GM18526 (cell line): ENCODE measurements at regions not wholly inside any gene's neighbourhood (a gene's known extent, or its start where the extent isn't known, plus 50 kb on each side); places are given as distances from the start of the nearest gene placed in this dataset.

ENCODE experiments used
- POLR2A ChIP-seq: IDR thresholded peaks from 3 replicates; pipeline ENCODE4 v1.6.1; 2011; ENCODE audit not compliant: insufficient read length; ENCODE audit errors: extremely low read depth

DNA sequence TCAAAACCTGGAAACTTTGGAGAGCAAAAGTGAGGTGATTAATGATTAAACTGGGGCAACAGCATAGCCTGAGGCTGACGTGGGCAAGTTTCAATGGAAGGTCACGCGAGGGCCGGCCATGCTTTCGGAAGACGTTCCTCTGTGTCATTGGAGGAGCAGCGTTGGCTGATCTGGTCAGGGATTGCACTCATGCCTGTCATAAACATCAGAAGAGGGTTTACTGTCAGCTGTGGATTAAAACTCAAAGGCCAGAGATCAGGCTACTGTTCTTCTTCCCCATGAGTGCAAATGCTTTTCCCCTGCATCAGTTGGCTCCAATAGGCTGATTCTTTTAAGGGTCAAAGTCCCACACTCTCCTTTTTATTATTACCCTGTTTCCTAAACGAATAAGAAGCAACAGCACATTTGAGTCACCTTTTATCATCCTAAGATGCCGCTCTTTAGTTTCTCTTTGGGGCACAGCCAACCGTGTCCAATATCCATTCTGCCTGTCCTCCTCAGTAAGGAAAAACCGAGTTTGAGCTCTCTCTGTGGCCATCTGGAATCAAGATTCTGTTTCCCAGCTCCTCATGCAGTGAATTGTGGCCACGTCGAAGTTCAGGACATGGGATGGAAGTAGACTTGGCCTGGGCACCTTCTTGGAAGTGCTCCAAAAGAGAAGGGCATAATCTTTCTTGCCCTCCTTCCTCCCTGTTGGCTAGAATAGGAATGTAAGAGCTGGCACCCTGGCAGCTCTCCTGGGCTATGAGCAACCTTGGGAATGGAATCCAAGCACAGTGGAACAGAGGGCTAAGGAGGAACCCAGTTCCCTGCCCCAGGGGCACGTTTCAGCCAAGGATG is 62.5 kb upstream of the INSIG1 start:
- TF ChIP-seq POLR2A, result no peak

DNA sequence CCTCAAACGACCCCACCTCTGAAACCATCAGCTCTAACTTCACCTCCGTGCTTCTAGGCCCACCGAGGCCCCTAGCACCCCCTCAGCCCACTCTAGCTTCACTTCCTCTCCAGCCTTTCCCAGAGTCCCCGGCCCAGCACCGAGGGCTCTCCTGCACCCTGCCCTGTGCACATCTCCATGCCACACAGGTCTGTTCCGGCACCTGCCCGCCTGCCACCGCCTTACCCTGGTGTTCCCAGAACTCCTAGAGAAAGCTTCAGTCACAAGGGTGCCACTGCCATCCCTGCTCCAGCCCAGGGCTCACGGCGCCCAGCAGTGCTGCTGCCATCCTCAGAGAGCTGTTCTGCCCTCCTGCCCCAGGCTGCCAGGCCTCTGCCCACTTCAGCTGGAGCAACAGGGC is 61.3 kb upstream of the INSIG1 start:
- no peak for TF ChIP-seq POLR2A

GRCh38 chr7:155237297-155237696 is 60.4 kb upstream of the INSIG1 start:
- no peak for TF ChIP-seq POLR2A

DNA sequence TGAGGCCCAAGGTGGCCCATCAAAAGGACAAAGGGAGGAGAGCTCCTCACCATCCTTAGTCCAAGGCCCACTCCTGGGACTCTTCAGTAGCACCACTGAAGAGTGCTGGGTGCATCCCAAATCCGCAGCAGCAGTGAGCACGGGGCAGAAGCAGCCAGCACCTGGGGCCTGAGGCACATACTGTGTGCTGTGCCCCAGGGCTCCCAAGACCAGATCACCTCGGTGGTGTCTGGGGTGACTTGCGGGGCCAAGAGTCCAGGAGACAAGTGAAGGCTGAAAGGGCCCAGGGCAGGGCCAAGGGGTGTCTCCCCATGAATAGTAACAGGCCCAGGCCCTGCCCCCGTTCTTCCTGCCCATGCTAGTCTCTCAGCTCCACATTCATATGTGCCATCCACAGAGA is 59.9 kb upstream of the INSIG1 start:
- no peak for TF ChIP-seq POLR2A

GRCh38 chr7:155244675-155245074 is 53.0 kb upstream of the INSIG1 start:
- TF ChIP-seq POLR2A, result no peak

DNA sequence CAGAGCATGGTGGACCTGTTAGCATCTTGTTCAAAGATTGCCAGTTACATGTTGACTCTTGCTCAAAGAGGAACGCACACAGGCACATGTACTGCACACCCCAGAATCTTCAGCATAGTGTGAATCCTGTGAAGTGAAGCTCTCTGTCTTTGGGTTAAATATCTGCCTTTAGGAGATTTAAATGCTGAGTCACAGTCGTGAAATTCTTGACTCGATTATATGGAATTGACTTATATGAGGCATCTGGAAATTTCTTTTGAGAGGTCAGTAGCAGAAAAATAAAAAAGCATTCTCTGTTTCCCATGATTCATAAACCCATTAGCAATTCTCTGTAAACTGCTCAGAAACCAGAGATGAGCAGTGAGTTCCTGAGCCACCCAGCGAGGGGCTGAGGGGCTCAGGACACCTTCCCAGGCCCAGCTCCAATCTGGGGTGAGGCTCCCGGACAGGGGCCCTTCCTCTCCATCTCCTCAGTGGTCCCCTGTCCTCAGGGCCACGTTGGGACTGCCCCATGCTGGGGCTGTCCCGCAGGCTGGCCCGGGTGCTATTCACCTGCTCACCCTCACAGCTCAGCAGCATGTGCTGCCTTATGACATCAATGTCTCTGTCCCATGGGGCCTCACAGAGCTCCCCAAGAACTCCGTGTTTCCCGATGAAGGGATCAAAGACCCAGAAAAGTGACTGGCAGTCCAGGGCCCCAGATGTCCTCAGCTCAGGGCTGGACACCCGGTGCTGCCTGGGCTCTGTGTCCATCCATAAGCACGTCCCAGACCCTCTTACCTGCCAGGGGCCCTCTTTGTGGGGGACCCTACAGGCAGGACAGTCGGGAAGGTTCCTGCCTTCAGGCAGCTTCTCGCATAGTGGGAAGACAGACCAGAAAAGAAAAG is 50.0 kb upstream of the INSIG1 start:
- no peak for TF ChIP-seq POLR2A
